GM10266 (cell line): ENCODE measurements at regions not wholly inside any gene's neighbourhood (a gene's known extent, or its start where the extent isn't known, plus 50 kb on each side); places are given as distances from the start of the nearest gene placed in this dataset.

ENCODE experiments used
- DNase-seq: peaks from one replicate; pipeline ENCODE4 v3.0.0; 2012; ENCODE audit errors: extremely low spot score
- CTCF ChIP-seq: IDR thresholded peaks from 2 replicates; pipeline ENCODE4 v1.5.1; 2012; ENCODE audit warnings: mild to moderate bottlenecking, low read depth; ENCODE audit not compliant: control insufficient read depth, insufficient read depth; ENCODE audit errors: missing control alignments

DNA sequence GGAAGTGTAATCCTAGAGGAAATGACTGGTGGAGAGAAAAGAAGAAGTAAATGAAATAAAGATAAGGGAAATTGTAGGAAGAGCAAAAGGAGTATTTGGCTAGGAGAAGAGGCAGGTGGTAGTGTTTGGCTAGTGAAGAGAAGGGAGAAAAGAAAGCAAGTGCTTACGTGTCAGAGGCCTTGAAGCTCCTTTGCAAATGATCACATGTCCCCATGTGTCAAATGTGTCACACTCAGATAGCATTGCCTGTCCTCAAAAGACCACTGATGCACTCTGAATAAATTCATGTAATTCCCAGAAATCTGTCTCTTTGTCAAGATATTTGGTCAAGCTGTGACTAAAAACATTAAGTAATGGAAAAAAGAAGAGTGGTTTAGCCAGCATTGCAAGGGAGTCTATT lies 639.3 kb downstream of the TUSC7 start:
- no peak for TF ChIP-seq CTCF
- DNase-seq: no peak

GRCh38 chr3:117349566-117349965 lies 640.0 kb downstream of the TUSC7 start:
- no peak for TF ChIP-seq CTCF
- no peak for DNase-seq

DNA sequence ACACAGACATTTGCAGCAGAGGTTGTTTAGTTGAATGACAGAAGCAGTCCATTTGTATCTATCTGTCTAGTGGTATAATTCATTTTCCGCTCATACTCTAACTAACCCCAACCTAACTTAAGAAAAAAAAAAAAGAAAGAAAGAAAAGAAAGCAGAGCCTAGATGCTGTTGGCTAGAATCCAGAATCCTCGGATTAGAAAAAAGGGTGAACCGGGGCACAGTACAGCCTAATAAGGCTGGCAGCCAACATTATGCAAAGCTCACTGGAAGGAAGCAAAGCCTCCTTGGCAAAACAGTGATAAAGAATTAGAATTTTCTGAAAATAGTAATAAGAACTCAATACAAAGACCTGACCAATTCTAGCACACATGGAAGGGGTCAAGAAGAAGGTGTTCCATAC lies 640.8 kb downstream of the TUSC7 start:
- no peak for TF ChIP-seq CTCF
- DNase-seq: no peak

- DNase-seq: peak; percentile 4
These were observed 646.0 kb downstream of the TUSC7 start for GRCh38 chr3:117355566-117355965.

DNA sequence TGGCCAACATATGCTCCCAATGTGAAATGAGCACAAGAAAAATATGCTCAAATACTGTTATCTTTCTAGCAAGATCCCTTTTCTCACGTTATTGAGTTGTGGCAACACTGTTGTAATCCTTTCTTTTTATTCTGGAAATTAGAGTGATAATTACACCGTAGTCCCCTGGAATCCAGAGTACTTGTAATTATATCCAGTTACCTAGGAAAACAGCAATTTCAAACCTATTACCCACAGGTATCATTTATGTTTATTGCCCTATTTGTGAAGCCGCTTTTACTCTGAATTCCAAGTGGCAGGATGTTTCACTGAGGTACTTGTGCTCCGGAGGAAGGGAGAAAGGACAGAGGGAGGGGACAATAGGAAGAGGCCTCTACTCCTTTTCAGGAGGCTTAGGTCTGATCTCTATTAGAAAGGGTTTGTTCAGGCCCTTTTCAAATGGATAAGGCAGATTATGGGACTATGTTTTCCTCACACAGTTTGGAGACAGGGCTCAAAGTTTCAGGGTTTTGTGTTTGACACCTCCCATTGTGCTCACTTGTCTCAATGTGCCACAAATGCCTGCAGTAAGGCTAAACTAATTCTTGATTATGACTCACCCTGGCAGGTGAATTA lies 646.6 kb downstream of the TUSC7 start:
- no peak for TF ChIP-seq CTCF
- no peak for DNase-seq

More at GRCh38 chr3:117355566-117355965, 646.0 kb downstream of the TUSC7 start:
- peak; percentile 40 for TF ChIP-seq CTCF

GRCh38 chr3:117358717-117359314 lies 649.2 kb downstream of the TUSC7 start:
- DNase-seq: no peak
- TF ChIP-seq CTCF: no peak

DNA sequence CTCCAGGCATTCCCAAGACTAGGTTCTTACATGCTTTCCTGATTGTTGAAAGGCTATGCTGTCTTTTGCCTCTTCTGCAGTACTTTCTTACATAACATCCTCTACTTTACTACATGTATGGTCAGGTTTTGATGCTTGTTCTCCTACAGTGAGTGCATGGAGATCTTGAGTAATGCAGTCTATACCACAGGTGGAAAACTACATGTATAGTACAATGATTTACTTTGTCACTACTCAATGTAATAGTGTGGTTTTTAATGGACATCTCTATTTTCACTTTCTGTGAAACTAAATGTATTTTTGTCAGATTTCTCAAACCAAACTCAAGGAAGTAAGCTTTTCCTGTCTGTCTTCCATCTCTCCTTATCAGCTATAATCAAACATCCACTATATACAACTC lies 657.0 kb downstream of the TUSC7 start:
- TF ChIP-seq CTCF: no peak
- no peak for DNase-seq
